ENCODE measurements at regions not wholly inside any gene's neighbourhood (a gene's known extent, or its start where the extent isn't known, plus 50 kb on each side); places are given as distances from the start of the nearest gene placed in this dataset.

DNA sequence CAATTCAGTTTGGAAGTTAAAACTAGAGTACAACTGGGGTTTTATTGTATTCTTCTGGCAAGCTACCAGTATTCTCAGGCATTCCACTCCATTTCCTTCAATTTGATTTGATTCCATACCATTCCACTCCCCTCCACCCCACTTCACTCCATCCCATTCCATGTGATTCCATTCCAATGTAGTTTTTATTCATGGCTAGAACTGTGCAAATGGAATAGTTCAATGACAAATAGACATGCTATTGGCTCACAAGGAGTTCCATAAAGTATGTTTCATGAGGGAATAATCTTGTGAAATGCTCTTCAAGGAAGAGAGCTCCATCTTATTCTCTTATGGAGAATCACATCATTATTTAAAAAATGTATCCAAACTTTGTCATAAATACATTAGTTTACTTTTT lies 285.0 kb upstream of the BMP2 start:
- no peak for DNase-seq

DNA sequence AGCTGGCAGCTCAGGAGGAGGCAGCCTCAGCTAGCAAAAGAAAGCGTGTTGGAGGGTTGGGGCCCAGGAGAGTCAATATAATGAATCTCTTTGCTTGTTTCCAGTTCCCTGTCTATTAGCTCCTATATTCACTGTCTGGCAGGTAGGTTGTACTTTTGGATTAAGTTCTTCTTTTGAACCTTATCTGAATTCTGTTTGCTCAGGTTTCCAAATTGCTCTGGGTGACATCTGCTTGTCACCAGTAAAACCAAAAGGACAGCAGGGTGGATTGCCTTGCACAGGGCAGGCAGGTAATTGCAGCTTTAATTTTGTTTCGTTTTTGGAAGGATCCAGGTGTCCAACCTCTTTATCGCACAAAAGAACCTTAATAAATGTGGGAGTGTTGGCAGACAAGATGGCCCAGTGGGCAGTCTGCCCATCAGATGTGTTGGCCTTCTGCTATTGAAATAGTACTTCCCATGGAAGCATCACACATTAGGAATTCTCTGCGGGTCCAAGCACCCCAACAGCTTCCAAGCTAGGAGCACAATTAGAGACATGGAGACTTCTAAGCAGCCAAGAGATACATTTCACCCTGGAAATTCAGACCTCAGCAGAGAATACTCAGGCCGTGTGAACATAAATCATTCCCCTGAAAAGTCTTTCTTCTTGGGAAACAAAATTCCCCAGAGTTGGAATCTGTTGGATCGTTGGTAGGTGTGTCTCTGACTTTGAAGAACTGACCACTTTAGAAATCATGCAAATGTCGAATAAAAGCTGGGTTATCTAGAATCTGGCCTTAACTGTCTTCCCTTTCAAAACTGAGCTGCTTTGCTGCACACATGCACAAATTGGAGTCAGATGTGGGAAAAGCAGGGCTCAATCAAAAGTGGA lies 286.9 kb upstream of the BMP2 start:
- DNase-seq: no peak

DNA sequence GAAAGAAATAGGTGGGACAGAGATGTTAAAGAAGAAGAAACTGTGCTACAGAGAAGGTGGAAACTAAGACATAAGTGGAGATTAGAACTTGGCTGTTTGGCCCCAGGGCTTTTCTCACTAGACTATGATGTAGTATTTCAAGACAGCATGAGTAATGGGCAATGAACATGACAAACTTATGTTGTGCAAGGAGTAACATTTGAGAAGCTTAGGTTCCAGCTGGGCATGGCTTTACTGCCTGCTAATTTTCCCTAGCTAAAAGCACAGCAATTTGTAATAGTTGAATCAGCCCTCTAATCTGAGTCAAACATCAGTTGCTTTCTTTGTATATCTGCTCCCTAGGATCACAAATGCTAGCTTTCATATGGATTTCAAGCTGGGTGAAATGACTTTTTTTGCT lies 294.3 kb upstream of the BMP2 start:
- DNase-seq: peak; percentile 27

DNA sequence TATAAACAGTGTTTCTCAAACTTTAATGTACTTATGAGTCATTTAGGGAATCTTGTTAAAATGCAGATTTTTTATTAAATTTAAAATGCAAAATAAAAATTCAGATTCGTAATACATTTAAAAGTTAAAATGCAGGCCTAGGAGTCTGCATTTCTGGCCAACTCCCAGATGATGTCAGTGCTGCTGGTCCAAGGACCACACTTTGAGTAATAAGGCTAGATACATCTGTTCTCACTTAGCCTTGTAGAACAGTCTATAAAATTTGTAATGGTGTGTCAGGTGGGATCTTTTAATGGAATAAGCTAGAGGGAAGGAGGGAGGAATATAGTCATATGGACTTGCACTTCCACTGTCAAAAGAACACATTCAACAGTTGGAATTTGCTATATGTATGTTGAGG lies 295.6 kb upstream of the BMP2 start:
- no peak for DNase-seq

DNA sequence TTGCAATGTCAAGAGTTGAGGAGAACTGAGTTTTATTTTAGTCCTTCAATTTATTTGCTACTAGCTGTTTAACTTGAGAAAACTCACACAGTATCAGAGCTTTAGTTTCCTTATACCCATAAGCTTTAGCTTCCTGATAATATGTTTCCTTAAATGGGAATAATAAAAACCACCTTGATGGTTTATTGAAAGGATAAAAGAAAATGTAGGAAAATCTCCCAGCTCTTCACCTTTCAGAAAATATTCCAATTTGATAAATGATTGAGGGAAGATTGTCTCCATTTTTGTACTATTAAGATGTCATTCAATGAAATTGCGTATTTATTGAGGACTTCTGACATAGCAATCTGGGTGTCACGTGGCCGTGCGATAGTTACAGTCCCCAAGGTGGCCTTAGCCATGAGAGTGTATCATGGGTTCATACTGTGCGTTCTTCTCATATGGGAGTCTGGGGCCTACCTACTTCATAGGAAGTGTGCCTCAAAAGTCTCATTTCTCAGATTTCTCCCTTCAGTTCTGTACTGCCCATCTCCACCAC lies 296.3 kb upstream of the BMP2 start:
- DNase-seq: no peak

DNA sequence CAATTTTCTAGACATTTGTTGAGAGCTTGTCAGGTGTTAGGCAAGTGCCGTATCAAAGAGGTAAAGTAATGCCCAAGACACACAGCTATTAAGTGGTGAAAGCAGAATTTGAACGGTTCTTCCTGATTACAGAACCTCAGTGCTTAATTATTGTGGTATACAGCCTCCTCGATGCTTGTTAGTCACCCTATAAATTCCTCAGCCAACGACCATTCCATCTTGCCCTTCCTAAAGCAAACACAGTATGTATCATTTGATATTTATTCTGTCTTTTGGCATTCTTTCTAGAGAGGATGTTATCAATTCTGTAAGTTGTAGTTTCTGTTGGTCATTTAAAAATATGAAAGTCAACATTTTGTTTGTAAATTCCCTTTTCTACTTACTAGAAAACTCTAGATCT lies 297.8 kb upstream of the BMP2 start:
- DNase-seq: no peak

DNA sequence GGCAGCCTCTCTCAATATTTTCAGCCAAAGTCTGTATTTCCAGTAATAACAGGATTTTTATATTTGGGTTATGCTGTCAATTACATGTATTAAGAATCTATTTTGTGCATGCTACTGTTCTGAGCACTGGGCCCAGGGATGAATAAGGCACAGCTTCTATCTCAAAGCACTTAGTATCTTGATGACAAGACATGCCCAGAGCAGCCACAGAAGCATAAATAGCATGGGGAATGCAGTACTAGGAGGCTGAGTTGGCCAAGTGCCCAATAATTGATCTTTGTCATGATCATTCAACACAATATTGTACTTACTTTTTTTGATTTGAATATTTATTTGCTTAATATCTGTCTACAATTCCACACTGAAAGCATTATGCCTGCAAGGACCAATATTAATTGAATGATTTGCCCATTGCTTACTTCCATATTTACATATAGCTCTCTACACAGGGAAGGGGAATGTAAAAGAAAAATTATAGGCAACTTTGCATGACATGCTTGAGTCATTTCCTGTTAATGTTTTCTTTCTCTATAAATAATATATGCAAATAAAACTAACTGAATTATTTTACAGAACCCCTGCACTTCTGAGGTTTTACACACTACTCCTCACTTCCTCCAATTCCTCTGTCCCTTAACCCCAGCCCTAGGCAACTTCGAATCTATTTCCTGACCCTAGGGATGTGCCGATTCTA lies 298.9 kb upstream of the BMP2 start:
- DNase-seq: no peak

DNA sequence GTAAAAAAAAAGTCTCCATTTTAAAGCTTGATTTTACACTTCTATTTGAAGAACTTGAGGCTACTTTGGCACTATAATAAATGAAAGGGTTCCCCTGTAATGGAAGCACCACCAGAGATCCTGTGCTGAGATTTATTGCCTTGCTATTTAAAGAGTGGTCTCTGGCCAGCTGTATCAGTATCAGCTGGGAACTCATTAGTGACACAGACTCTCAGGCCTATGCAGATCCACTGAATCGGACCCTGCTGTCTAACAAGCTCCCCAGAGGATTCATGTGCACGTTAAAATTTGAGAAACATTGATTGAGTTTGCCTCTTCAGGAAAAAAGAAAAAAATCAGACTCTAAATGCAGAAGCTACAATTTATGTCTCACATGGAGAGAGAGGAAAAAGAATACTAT lies 299.9 kb upstream of the BMP2 start:
- DNase-seq: no peak

DNA sequence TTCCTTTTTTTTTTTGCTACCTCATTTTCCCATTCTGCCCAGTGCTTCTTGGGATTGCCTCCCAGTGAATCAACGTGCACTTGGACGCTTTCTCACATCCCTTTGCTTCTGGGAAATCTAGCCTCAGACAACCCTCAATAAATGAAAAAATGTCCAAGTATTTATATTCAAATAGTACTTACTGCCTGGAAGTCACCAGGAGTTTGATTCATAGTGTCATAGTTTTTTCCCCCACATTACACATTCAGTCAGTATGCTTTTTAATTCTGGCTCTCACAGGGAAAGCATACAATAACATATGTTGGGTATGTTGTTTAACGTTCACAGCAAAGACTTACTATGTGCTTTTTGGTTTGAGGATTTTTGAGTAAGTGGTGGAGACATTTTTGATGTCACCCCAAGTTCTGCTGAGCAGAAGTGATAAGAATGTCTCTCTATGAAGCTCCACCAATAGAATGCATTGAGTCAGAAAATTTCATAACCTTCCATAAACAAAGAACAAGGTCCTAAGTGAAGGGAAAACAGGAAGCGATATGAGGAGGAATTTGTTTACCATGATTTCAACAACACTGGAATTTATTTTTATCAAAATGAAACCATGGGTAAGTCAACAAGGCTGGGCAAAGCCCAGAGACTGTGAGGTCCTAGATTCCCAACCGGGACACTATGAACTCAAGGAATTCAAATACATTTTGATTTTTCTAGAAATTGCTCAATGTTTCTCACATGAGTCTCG lies 301.2 kb upstream of the BMP2 start:
- DNase-seq: no peak

DNA sequence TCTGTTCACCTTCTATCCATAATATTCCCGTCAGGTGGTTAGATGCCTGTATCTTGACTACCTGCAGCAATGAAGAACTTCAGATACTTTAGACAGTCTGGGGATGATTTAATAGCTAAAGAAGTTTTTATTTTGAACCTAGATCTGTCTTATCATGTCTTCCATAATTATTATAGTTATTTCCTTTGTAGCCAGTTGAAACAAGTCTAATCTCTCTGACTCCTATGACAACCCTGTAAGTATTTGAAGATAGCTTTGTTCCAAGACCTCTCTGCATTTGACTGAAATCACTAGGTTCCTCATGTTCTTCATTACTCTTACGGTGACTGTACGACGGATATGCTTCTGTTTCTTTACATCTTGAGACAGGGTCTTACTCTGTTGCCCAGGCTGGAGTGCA lies 316.6 kb upstream of the BMP2 start:
- DNase-seq: no peak

DNA sequence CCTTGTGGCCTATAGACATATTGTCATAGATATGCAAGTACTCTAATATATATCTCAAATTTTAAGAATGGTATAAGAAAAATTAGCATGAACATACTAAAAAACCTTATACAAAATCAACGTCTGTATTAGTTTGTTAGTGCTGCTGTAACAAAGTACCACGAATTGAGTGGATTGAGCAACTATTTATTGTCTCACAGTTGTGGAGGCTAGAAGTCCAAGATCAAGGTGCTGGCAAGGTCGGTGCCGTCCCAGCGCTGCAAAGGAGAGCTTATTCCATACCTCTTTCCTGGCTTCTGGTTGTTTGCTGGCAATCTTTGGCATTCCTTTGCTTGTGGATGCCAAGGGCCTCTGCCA lies 317.6 kb upstream of the FERMT1 start:
- no peak for DNase-seq

DNA sequence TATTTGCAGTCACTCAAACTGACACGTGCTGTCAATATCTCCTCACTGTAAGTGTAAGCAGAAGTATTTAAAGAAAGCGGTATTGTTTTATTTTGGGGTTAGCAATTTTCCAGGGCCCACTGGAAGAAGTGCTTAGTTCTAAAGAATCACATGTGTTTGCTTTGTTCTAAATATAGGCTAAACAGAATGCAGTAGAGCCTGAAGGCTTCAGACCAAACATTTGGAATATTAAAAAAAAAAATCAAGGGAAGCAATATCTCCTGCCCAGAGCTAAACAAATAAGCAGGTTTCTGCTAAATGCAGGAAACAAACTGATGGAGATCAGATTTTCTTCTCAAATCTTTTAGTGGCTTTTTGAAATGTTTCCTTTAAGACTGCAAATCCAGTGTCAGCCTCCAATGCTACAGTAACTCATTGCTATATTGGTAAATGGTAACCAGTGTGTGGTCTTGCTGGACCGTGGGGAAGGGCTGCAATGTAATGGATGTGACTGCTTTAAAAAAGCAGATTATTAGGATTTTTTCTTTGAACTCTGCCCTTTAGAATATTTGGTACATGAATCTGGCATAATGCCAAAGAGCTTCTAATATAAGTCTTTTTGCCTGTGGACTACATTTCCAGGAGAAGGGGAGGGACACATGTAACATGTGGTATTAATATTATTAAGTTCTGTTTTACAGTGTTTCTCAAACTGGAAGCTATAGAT lies 317.1 kb upstream of the FERMT1 start:
- no peak for DNase-seq

DNA sequence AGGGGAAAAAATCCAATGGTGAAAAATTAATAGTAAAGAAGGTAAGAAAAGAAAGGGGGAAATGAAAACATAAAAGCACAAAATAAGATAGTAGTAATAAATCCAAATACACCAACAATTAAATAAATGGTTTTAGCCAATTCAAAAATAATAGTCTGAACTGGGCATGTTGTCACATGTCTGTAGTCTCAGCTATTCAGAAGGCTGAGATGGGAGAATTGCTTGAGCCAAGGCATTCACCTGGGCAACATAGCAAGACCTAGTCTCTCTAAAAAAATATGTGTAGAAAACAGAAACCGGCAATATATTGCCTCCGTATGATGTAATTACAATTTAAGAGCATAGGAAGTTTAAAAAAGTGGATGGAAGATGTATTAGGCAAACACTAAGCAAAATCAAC lies 311.3 kb upstream of the FERMT1 start:
- DNase-seq: no peak

DNA sequence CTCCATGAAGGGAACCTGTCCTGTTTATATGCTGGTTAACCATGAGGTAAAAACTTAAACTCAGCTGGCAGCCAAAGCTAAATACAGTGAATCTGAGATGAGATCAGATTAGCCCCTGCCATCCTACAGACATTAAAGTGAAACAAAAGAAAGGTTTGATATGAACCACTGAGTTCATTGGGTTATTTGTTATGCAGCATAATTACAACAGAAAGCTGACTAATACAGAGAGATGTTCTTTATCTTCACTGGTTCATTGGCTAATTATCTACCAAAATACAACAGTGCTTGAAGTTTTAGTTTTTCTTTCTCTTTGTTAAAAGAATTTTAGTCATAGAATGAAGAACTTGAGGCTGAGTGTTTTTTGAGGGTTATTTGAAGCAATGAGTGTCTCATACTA lies 307.6 kb upstream of the FERMT1 start:
- no peak for DNase-seq

DNA sequence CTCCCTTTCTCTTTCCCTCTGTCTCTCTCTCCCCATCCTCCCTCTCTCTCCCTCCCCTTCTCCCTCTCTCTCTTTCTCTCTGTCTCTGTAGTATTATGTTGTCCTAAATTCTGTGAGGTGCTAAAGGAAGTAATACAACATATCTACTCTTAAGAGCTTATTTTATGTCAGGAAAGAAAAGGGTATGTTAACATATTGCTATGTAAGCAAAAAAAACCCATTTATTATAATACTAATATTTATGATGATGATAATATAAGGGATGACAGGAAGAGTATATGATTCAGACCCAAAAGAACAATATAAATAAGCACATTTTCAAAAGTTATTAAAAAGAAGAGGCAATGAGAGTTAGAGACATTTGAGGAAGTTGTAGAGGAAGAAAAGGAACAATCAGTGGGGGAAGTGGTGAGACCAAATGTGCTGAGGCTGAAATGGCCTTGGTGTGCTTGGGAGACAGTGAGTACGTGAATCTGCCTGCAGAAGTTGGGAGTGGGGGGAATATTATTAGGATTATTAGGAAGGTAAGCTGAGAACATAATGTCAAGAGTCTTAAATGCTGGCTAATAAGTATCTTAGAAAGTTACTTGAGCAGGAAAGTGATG lies 303.6 kb upstream of the FERMT1 start:
- no peak for DNase-seq

DNA sequence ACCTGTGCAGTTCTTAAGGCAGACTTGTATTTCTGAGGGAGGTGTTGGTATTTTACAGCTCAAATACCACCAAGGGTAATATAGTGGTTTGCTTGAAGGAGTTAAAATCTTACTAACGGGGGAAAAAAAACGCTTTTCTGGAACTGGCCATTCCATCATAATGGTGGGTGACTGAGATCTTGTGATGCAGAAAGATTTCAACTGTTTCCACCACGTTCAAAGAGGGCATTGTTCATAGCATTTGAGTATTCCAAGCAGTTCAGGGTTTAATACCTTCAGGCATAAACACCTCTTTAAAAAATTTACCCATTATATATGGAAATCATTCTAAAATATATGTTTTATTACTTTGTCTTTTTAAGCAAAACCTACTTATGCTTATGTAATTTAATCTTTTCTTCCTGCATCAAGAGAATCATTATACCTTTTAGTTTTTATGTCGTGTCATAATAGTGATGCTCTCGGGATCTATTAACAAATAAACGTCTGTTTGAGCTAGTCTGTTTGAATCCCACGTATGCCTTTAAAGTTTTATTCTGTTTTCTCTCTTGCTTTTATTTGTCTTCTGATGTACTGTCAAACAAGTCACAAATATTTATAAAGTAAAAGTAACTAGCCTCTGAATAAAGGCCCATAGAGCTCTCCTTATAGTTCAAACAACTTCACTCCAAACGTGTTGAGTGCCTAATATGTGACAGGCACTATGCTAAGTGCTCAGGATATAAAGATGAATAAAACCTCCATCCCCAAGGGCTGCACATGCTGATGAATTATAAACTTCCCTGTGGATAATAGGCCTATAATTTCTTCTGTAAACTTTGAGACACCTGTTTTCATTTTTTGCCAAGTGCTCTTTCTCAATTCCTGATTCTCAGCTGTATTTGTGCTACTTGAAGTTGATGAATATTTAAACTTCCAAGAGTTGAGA lies 298.8 kb upstream of the FERMT1 start:
- no peak for DNase-seq

DNA sequence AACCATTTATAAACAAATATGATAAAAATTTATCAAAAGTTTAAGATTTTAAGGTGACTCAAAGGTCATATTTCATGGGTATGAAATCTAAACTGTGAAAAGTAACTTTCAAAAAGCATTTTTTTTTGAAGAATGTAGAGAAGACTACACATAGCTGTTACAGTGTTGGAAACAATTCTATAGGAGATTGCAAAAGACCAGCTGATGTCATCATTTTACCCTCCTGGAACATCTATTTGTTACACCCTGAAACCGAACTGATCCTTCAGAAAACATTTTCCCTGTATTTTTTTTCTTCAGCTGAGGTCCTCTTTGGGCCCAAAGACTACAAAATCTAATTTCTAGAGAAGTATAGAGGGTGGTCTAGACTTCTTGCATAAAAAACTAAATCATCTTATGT lies 297.5 kb upstream of the FERMT1 start:
- no peak for DNase-seq

DNA sequence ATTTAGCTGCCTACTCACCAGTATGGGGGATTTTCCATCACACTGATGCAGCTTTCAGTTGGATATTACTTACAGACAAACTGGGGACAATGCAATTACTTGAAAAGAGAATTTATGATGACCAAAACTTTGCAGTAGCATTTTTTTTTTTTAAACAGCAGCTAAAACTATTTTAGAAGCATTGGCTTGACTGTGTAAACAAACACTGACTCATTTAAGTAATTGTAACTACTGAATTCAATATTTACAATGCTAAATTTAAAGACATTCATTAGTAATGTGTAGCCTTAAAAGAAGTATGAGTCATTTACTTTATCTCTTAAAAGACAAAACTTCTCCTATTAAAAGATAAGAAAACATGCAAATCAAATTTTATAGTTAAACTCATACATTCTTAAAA lies 295.9 kb upstream of the FERMT1 start:
- no peak for DNase-seq

DNA sequence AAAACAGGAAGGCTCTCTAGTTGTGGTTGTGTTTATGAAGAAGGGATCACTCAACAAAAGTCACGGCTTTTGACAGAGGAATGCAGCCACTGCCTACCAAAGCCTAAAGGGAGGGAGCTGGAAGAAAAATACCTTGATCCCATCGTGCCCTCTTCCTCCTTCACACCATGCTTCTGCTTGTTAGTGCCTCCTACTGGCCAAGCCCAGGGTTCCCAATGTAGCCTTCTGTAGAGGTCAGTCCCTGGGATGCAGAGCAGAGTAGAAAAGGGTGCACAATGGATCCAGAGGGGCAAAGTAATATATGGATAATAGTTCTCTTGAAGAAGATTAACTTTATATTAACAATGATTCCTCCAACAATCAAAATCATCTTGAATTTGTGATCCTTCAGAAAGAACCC lies 293.5 kb upstream of the FERMT1 start:
- no peak for DNase-seq

DNA sequence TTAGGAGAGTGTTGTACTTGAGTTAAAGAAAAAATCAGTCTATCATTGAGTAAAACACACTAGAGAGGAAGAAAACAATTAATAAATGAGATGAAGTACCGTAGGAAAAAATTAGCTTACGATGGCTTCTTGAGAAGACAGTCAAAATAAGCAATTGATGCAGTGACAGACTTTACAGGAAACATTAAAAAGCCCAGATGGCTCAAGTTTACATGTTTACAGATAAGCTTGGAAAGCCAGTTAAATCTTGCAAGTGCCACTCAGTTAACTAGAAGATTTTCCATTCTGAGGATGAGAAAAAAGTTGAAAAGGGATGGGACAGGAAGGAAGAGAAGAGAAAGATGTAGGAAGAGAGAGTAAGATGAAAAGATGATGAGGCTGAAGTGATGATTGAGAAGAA lies 288.8 kb upstream of the FERMT1 start:
- DNase-seq: no peak

DNA sequence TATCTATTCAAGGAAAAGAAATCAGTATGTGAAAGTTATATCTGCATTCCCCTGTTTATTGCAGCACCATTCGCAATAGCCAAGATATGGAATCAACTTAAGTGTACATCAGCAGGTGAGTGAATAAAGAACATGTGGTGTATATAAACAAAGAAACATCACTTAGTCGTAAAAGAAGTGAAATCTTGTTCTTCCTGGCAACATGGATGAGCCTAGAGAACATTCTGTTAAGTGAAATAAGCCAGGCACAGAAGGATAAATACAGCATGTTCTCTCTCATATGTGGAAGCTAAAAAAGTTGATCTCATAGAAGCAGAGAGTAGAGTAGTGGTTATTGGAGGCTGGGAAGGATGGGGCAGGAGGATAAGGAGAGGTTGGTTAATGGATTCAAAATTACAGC lies 287.9 kb upstream of the FERMT1 start:
- no peak for DNase-seq

DNA sequence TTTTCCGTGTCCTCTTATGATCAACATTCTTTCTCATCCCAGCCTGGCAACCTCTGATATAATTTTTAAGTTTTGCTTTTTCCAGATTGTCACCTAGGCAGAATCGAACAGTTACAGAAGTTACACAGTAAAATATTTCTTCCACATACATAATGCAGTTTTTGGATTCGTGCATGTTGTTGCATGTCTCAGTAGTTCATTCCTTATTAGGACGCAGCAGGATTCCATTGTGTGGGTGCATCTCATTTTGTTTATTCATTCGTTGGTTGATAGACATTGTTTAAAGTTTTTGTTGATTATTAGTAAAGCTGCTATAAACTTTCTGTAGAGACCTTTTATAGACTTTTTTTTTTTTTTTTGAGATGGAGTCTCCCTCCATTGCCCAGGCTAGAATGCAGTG lies 284.3 kb upstream of the FERMT1 start:
- no peak for DNase-seq

Measured in T1000 (cell line).